ENCODE measurements at regions not wholly inside any gene's neighbourhood (a gene's known extent, or its start where the extent isn't known, plus 50 kb on each side); places are given as distances from the start of the nearest gene placed in this dataset.

- no peak for TF ChIP-seq CTCF (IDR thresholded peaks at IDR 0.05)
- TF ChIP-seq POLR2AphosphoS5 (IDR thresholded peaks at IDR 0.05) = no peak
- no peak for TF ChIP-seq POLR2A (IDR thresholded peaks at IDR 0.05)
Observed at GRCh38 chr1:229885568-229886495, 181.2 kb upstream of the GALNT2 start.

Measured in prostate gland (tissue), 2 donors.